Keratinocyte (primary cell): ENCODE measurements at regions not wholly inside any gene's neighbourhood (a gene's known extent, or its start where the extent isn't known, plus 50 kb on each side); places are given as distances from the start of the nearest gene placed in this dataset.

Experiments
- DNase-seq: peaks from one replicate; pipeline ENCODE4 v3.0.0-alpha.2; 2011; ENCODE audit warnings: low read depth, missing footprints, low spot score
- FAIRE-seq: peaks from 2 replicates; lab custom pipeline; 2011; peaks lifted over from hg19 to GRCh38; lab: Jason Lieb, UNC
- H2AFZ ChIP-seq: 2 replicates; pipeline ENCODE4 v1.6.0; 2012; ENCODE audit warnings: low read length, control low read depth, inconsistent platforms; ENCODE audit not compliant: control insufficient read depth
- H3K27ac ChIP-seq: 2 replicates; pipeline ENCODE4 v1.5.1; 2011; ENCODE audit warnings: low read length; ENCODE audit not compliant: control insufficient read depth, insufficient read depth
- H3K27me3 ChIP-seq: 3 replicates; pipeline ENCODE4 v1.6.0; 2011; ENCODE audit warnings: low read length; ENCODE audit not compliant: control insufficient read depth, insufficient read depth; ENCODE audit errors: extremely low read depth
- H3K36me3 ChIP-seq, 2 experiments: 2 replicates in 1 of 2; 3 replicates in 1 of 2; pipeline ENCODE4 v1.5.1; 2011; ENCODE audit warnings: low read length in 2 of 2, mild to moderate bottlenecking in 1 of 2; ENCODE audit not compliant: control insufficient read depth in 2 of 2, insufficient read depth in 2 of 2; ENCODE audit errors: extremely low read depth in 1 of 2
- H3K4me1 ChIP-seq: 3 replicates; pipeline ENCODE4 v1.5.1; 2011; ENCODE audit warnings: low read length; ENCODE audit not compliant: control insufficient read depth, insufficient read depth; ENCODE audit errors: extremely low read depth
- H3K4me2 ChIP-seq: 3 replicates; pipeline ENCODE4 v1.6.0; 2011; ENCODE audit warnings: low read depth, low read length; ENCODE audit not compliant: control insufficient read depth, insufficient read depth; ENCODE audit errors: extremely low read depth
- H3K4me3 ChIP-seq, 3 experiments: fragments of 200-600 bp in 1 of 3; sonication (generic) in 1 of 3; 2 replicates in 2 of 3; 3 replicates in 1 of 3; pipeline ENCODE4 v1.5.1; 2011 to 2016; ENCODE audit warnings: low read length in 3 of 3, mild to moderate bottlenecking in 3 of 3, control low read depth in 2 of 3, inconsistent platforms in 1 of 3, low read depth in 1 of 3, mixed read lengths in 1 of 3, mixed run types in 1 of 3, moderate library complexity in 1 of 3; ENCODE audit not compliant: control insufficient read depth in 2 of 3, insufficient read depth in 2 of 3; ENCODE audit errors: extremely low read depth in 1 of 3
- H3K79me2 ChIP-seq: 2 replicates; pipeline ENCODE4 v1.6.0; 2012; ENCODE audit warnings: low read length; ENCODE audit not compliant: control insufficient read depth, insufficient read depth
- H3K9ac ChIP-seq: 3 replicates; pipeline ENCODE4 v1.6.0; 2011; ENCODE audit warnings: low read length; ENCODE audit not compliant: control insufficient read depth, insufficient read depth; ENCODE audit errors: extremely low read depth
- H3K9me1 ChIP-seq: 3 replicates; pipeline ENCODE4 v1.6.0; 2011; ENCODE audit warnings: low read length; ENCODE audit not compliant: control insufficient read depth, insufficient read depth; ENCODE audit errors: extremely low read depth
- H3K9me3 ChIP-seq: 2 replicates; pipeline ENCODE4 v1.5.1; 2012; ENCODE audit warnings: low read depth, low read length; ENCODE audit not compliant: control insufficient read depth
- H4K20me1 ChIP-seq: 3 replicates; pipeline ENCODE4 v1.6.0; 2011; ENCODE audit warnings: low read length; ENCODE audit not compliant: control insufficient read depth, insufficient read depth; ENCODE audit errors: extremely low read depth
- EZH2 ChIP-seq: IDR thresholded peaks from one replicate; pipeline ENCODE4 v1.6.1; 2012; ENCODE audit warnings: inconsistent platforms, mild to moderate bottlenecking, low read length, moderate library complexity
- dilution Hi-C: fragments of 300-500 bp; cut with MboI; formaldehyde crosslinking; loops from one replicate; pipeline ENCODE4 v1.7.0; 2020; ENCODE audit warnings: low sequenced_read_pairs; ENCODE audit not compliant: extremely low pct_ligation_motif_present
- TF ChIP-seq, protein P1 (sequence below), 3 experiments: IDR thresholded peaks in 1 of 3; conservative IDR thresholded peaks in 1 of 3; optimal IDR thresholded peaks in 1 of 3; 2 replicates in 2 of 3; 3 replicates in 1 of 3; pipeline versions ENCODE3 to v1.5.1; 2011; ENCODE audit warnings: low read length in 3 of 3, mild to moderate bottlenecking in 3 of 3, moderate library complexity in 2 of 3, control low read depth in 1 of 3, inconsistent platforms in 1 of 3; ENCODE audit not compliant: insufficient read depth in 2 of 3; ENCODE audit errors: extremely low read depth in 1 of 3

DNA sequence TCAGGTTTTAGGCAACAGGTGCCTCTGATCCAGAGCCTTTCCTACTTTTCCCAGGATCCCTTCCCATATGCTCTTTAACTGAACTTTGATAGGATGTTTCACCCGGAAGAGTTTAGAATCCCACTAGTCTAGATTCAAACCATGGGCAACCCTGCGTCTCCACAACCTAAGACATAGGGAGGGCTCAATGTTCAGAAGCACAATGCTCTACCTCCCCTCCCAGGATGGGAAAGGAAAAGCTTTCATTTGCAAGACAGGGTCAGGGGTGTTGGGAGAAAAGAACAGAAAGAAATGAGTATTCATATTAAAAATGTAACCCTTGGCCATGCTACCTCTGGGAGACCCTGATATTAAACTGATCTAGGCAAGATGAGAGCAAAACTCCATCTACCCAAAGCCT is 230.4 kb downstream of the MREG start:
- FAIRE-seq (no peak), DNase-seq (no peak)
- no peak for TF ChIP-seq EZH2
- TF ChIP-seq, protein P1, sequence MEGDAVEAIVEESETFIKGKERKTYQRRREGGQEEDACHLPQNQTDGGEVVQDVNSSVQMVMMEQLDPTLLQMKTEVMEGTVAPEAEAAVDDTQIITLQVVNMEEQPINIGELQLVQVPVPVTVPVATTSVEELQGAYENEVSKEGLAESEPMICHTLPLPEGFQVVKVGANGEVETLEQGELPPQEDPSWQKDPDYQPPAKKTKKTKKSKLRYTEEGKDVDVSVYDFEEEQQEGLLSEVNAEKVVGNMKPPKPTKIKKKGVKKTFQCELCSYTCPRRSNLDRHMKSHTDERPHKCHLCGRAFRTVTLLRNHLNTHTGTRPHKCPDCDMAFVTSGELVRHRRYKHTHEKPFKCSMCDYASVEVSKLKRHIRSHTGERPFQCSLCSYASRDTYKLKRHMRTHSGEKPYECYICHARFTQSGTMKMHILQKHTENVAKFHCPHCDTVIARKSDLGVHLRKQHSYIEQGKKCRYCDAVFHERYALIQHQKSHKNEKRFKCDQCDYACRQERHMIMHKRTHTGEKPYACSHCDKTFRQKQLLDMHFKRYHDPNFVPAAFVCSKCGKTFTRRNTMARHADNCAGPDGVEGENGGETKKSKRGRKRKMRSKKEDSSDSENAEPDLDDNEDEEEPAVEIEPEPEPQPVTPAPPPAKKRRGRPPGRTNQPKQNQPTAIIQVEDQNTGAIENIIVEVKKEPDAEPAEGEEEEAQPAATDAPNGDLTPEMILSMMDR (optimal IDR thresholded peaks at IDR 0.05 in 1 of 3, IDR thresholded peaks at IDR 0.05 in 1 of 3, conservative IDR thresholded peaks at IDR 0.05 in 1 of 3; ENCODE audit: extremely low read depth in 1 of 3, insufficient read depth in 2 of 3, low read length in 3 of 3), result no peak
- Histone ChIP-seq H3K9me3 (no peaks in the 10 kb centered on the region), H3K4me2 (no peak overlapping the region), H3K9me1 (no peaks in the 10 kb centered on the region), H4K20me1 (no peaks in the 10 kb centered on the region), H3K4me1 (no peaks in the 10 kb centered on the region), H3K27ac (no peak overlapping the region), H3K36me3 (no peaks in the 10 kb centered on the region), H3K79me2 (no peaks in the 10 kb centered on the region), H3K4me3 (no peak overlapping the region), H3K9ac (no peak overlapping the region), H2AFZ (no peak overlapping the region), H3K27me3 (no peaks in the 10 kb centered on the region)
- dilution Hi-C loops, result no loop called here

DNA sequence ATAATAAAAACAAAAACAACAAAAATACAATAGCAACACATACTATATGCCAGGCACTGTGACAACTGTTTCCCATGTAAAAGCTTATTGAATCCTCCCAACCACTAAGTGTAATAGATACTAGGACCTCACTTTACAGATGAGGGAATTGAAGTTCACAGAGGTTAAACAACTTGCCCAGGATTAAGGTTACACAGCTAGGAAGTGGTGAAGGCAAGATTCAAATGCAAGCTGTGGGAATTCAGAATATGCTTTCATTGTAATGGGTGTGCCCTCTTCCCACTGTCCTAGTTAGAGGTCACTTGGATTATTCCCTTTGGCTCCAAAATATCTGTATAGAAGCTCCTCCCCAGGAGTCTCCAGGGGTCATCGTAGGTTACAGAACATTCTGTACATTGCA is 231.1 kb downstream of the MREG start:
- Histone ChIP-seq H3K36me3 (no peaks in the 10 kb centered on the region), H3K79me2 (no peaks in the 10 kb centered on the region), H3K27me3 (no peaks in the 10 kb centered on the region), H3K9me1 (no peaks in the 10 kb centered on the region), H2AFZ (no peak overlapping the region), H3K4me3 (no peak overlapping the region), H3K4me1 (no peaks in the 10 kb centered on the region), H3K9me3 (no peaks in the 10 kb centered on the region), H3K27ac (no peak overlapping the region), H4K20me1 (no peaks in the 10 kb centered on the region), H3K4me2 (no peak overlapping the region), H3K9ac (no peak overlapping the region)
- dilution Hi-C loops, result no loop called here
- FAIRE-seq, result no peak
- no peak for TF ChIP-seq EZH2
- TF ChIP-seq, protein P1 (optimal IDR thresholded peaks at IDR 0.05 in 1 of 3, IDR thresholded peaks at IDR 0.05 in 1 of 3, conservative IDR thresholded peaks at IDR 0.05 in 1 of 3; ENCODE audit: extremely low read depth in 1 of 3, insufficient read depth in 2 of 3, low read length in 3 of 3), result no peak
- no peak for DNase-seq
